GM12874 (cell line): ENCODE measurements at regions not wholly inside any gene's neighbourhood (a gene's known extent, or its start where the extent isn't known, plus 50 kb on each side); places are given as distances from the start of the nearest gene placed in this dataset.

Experiments used
- CTCF ChIP-seq: IDR thresholded peaks from 2 replicates; pipeline ENCODE4 v1.5.1; 2011; ENCODE audit warnings: low read depth, mild to moderate bottlenecking, control low read depth, low read length, moderate library complexity; ENCODE audit not compliant: insufficient read depth

GRCh38 chr20:50304923-50305635 is 114.4 kb downstream of the CEBPB start:
- TF ChIP-seq CTCF = no peak

- no peak for TF ChIP-seq CTCF
Measured at GRCh38 chr20:50305636-50306477, 115.2 kb downstream of the CEBPB start.

- no peak for TF ChIP-seq CTCF
Measured at GRCh38 chr20:50306478-50307423, 116.1 kb downstream of the CEBPB start.

- no peak for TF ChIP-seq CTCF
Measured at GRCh38 chr20:50308166-50308512, 117.5 kb downstream of the CEBPB start.

GRCh38 chr20:50308513-50309279 is 118.1 kb downstream of the CEBPB start:
- TF ChIP-seq CTCF = no peak

- no peak for TF ChIP-seq CTCF
Measured at GRCh38 chr20:50309280-50309763, 118.7 kb downstream of the CEBPB start.
